GM23248 (cell line): ENCODE measurements at regions not wholly inside any gene's neighbourhood (a gene's known extent, or its start where the extent isn't known, plus 50 kb on each side); places are given as distances from the start of the nearest gene placed in this dataset.

Experiments used
- DNase-seq: peaks from one replicate; pipeline ENCODE4 v3.0.0-alpha.2; 2015
- H2AFZ ChIP-seq: fragments of 200-600 bp; sonication (generic); 2 replicates; pipeline ENCODE4 v1.6.1; 2016; ENCODE audit warnings: antibody characterized with exemption
- H3F3A ChIP-seq: fragments of 200-600 bp; sonication (generic); 2 replicates; pipeline ENCODE4 v1.6.1; 2016; ENCODE audit warnings: mild to moderate bottlenecking, antibody characterized with exemption, mixed run types; ENCODE audit not compliant: insufficient read depth
- H3K27ac ChIP-seq: fragments of 200-600 bp; sonication (generic); 2 replicates; pipeline ENCODE4 v1.5.1; 2016; ENCODE audit warnings: mild to moderate bottlenecking
- H3K27me3 ChIP-seq: fragments of 200-600 bp; sonication (generic); replicated peaks from 2 replicates; pipeline ENCODE4 v1.6.1; 2016; ENCODE audit warnings: mild to moderate bottlenecking; ENCODE audit not compliant: insufficient read depth
- H3K36me3 ChIP-seq: fragments of 200-600 bp; sonication (generic); 2 replicates; pipeline ENCODE4 v1.6.1; 2016; ENCODE audit warnings: low read depth, mild to moderate bottlenecking
- H3K4me1 ChIP-seq: fragments of 200-600 bp; sonication (generic); 2 replicates; pipeline ENCODE4 v1.6.1; 2016; ENCODE audit warnings: mild to moderate bottlenecking; ENCODE audit not compliant: insufficient read depth
- H3K4me2 ChIP-seq: fragments of 200-600 bp; sonication (generic); one replicate; pipeline ENCODE4 v1.6.1; 2016; ENCODE audit warnings: mild to moderate bottlenecking; ENCODE audit not compliant: unreplicated experiment
- H3K4me3 ChIP-seq: fragments of 200-600 bp; sonication (generic); 2 replicates; pipeline ENCODE4 v1.5.1; 2016; ENCODE audit warnings: mild to moderate bottlenecking
- H3K79me2 ChIP-seq: fragments of 200-600 bp; sonication (generic); 2 replicates; pipeline ENCODE4 v1.6.1; 2016; ENCODE audit warnings: mild to moderate bottlenecking; ENCODE audit not compliant: insufficient read depth
- H3K9ac ChIP-seq: fragments of 200-600 bp; sonication (generic); 2 replicates; pipeline ENCODE4 v1.6.1; 2016; ENCODE audit warnings: mild to moderate bottlenecking
- H3K9me2 ChIP-seq: fragments of 200-600 bp; sonication (generic); 2 replicates; pipeline ENCODE4 v1.6.1; 2016; ENCODE audit warnings: mixed run types, mild to moderate bottlenecking, moderate library complexity; ENCODE audit not compliant: insufficient read depth
- H3K9me3 ChIP-seq: fragments of 200-600 bp; sonication (generic); one replicate; pipeline ENCODE4 v1.6.1; 2017; ENCODE audit warnings: low read depth
- H4K20me1 ChIP-seq: fragments of 200-600 bp; sonication (generic); 2 replicates; pipeline ENCODE4 v1.6.0; 2016; ENCODE audit not compliant: insufficient read depth
- EZH2 ChIP-seq: fragments of 200-600 bp; sonication (generic); IDR thresholded peaks from 2 replicates; pipeline ENCODE4 v1.6.1; 2018; ENCODE audit warnings: antibody characterized with exemption, mild to moderate bottlenecking; ENCODE audit not compliant: insufficient read depth, poor library complexity, severe bottlenecking
- EZH2phosphoT487 ChIP-seq: fragments of 200-600 bp; sonication (generic); IDR thresholded peaks from 2 replicates; pipeline ENCODE4 v1.6.1; 2018; ENCODE audit warnings: antibody characterized with exemption, moderate library complexity, mild to moderate bottlenecking, low read depth; ENCODE audit not compliant: insufficient read depth
- WGBS, 2 experiments: methylation state at CpG; one replicate each; pipeline ENCODE4 v1.1.6; 2015 to 2017; ENCODE audit warnings: low lambda C conversion rate in 2 of 2, low coverage in 1 of 2; ENCODE audit errors: missing lambda C conversion rate in 2 of 2; 5-methylcytosine and 5-hydroxymethylcytosine counted together
- in situ Hi-C: fragments of 300-500 bp; cut with MboI; formaldehyde crosslinking; loops from 2 replicates; pipeline ENCODE4 v1.15.0; 2020

DNA sequence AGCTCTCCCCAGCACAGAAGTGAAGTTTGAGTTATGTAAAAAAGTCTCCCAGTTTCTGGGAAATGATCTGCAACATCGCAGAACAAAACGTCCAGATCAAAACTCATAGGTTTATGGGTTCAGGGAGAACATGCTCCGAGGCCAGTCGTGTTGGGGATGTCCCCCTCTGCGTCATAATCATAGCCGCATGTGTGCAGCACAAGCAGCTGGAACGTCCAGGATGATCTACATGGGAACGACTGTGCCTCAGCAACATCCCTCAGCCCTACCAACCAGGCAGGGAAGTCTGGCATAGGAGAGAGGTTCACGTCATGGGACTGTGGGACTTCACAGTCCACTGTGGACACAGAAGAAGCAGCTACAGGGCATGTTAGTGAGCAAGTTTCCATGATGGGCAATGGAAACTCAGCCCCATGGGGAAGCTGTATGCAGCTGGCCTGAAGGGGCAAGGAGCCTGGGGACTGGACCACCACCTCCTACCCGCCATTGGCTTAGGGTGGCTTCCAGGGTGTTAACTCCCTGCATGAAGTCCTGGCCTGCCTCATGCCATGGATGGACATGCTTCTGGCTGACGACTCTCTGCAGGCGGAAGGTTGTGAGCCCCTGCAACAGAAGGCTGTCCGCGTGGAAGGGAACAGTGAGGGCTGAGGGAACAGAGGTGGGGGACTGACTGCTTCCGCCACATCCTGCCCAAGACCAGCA, 96.9 kb downstream of the COPS8 start:
- peaks cover 48% of the 10 kb centered on the region for H3K4me1 ChIP-seq
- peak overlapping the region; percentile 5 for H3K4me2 ChIP-seq

DNA sequence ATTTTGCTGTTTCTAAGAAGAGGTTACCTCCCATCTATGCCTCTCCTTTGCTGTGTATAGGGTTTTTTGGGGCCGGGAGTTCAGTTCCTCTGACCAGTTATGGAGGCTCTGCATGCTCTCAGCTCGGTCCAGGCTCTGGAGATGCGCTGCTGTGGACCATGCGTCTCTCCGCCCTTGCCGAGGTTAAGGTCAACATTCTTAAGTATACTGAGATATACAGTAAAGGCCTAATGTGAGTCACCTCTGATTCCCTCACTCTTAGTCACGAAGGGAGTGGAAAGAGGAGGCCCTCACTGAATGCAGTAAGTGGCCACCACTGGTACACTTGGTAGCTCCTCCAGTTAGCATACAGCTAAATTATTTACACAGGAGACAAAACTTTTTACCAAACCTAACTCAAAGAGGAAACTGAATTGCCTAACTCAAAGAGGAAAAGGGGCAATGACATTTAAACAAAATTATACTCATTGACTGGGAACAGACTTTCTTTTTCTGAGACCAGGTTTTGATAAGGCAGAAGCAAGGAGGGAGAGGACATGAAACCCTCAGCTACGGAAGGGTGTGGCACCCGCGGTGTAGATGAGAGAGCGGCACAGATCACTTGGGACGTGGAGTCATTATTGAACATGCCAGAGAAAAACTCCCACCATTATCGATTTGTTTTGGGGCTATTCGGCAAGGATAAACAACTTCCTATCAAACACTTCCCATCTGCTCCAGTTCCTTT, 98.7 kb downstream of the COPS8 start:
- Histone ChIP-seq H3K27ac (peak overlapping the region; percentile 54), H3K4me3 (no peak overlapping the region), H3K36me3 (no peaks in the 10 kb centered on the region), H3K9me3 (no peaks in the 10 kb centered on the region), H3K4me2 (peak overlapping the region; percentile 22), H3F3A (peaks cover 29% of the 10 kb centered on the region), H3K9ac (no peak overlapping the region), H3K79me2 (no peaks in the 10 kb centered on the region), H2AFZ (no peak overlapping the region), H3K27me3 (no peaks in the 10 kb centered on the region), H4K20me1 (no peaks in the 10 kb centered on the region), H3K4me1 (peaks cover 31% of the 10 kb centered on the region), H3K9me2 (no peaks in the 10 kb centered on the region)
- 66 to 71% methylated on average over 14 of the region's 14 CpGs for WGBS, 2 experiments
- DNase-seq = peak; percentile 85
- in situ Hi-C loops = no loop called here
- TF ChIP-seq EZH2 (no peak), EZH2phosphoT487 (no peak)

More for the DNA sequence above, 96.9 kb downstream of the COPS8 start:
- H4K20me1 ChIP-seq = no peaks in the 10 kb centered on the region
- H3K79me2 ChIP-seq = no peaks in the 10 kb centered on the region
- peak overlapping the region; percentile 58 for H3K27ac ChIP-seq
- WGBS, 2 experiments = 87 to 89% methylated on average over 15 of the region's 15 CpGs
- TF ChIP-seq EZH2 (no peak), EZH2phosphoT487 (no peak)
- H2AFZ ChIP-seq = no peak overlapping the region
- H3K4me3 ChIP-seq = no peak overlapping the region
- H3F3A ChIP-seq = peaks cover 36% of the 10 kb centered on the region
- no peaks in the 10 kb centered on the region for H3K9me2 ChIP-seq
- H3K27me3 ChIP-seq = no peaks in the 10 kb centered on the region
- in situ Hi-C loops = no loop called here
- no peak for DNase-seq
- no peaks in the 10 kb centered on the region for H3K36me3 ChIP-seq
- no peaks in the 10 kb centered on the region for H3K9me3 ChIP-seq
- H3K9ac ChIP-seq = peak overlapping the region; percentile 44; the same call in 1 of the 2 replicates

GRCh38 chr2:237184919-237185552, 99.3 kb downstream of the COPS8 start:
- Histone ChIP-seq H3K4me3 (no peak overlapping the region), H3K4me1 (peaks cover 31% of the 10 kb centered on the region), H3K9ac (no peak overlapping the region), H3K4me2 (no peak overlapping the region), H3K79me2 (no peaks in the 10 kb centered on the region), H3K27me3 (no peaks in the 10 kb centered on the region), H2AFZ (no peak overlapping the region), H4K20me1 (no peaks in the 10 kb centered on the region), H3K9me3 (no peaks in the 10 kb centered on the region), H3F3A (peaks cover 29% of the 10 kb centered on the region), H3K27ac (peak overlapping the region; percentile 54), H3K36me3 (no peaks in the 10 kb centered on the region), H3K9me2 (no peaks in the 10 kb centered on the region)
- DNase-seq = no peak
- 96 to 97% methylated on average over 9 of the region's 9 CpGs for WGBS, 2 experiments
- TF ChIP-seq EZH2 (no peak), EZH2phosphoT487 (no peak)
- in situ Hi-C loops = no loop called here

DNA sequence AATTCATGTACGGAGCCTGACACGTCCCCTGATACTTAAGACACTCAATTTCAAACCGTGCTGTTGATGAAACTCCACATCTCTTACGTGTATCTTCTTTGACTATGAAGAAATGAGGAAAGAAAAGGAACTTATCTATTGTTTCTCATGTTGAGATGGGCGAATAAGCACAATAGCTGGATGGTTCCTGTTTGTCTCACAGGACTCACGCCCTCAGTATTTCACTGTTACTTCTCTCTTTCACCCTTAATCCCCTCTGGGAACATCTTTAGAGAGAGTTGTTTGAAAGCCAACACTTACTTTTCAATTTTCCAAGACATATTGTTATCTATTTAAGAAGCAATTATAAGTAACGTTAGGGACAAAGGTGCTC, 99.8 kb downstream of the COPS8 start:
- Histone ChIP-seq H3K4me3 (no peak overlapping the region), H3K36me3 (no peaks in the 10 kb centered on the region), H3K4me2 (no peak overlapping the region), H3K9me3 (no peaks in the 10 kb centered on the region), H3F3A (peaks cover 28% of the 10 kb centered on the region), H3K4me1 (peaks cover 31% of the 10 kb centered on the region), H4K20me1 (no peaks in the 10 kb centered on the region), H2AFZ (no peak overlapping the region), H3K27ac (no peak overlapping the region), H3K79me2 (no peaks in the 10 kb centered on the region), H3K27me3 (no peaks in the 10 kb centered on the region), H3K9ac (no peak overlapping the region), H3K9me2 (no peaks in the 10 kb centered on the region)
- TF ChIP-seq EZH2 = no peak
- TF ChIP-seq EZH2phosphoT487 = no peak
- DNase-seq = no peak
- in situ Hi-C loops = no loop called here
- 90 to 92% methylated on average over 7 of the region's 7 CpGs for WGBS, 2 experiments
